ENCODE measurements at regions not wholly inside any gene's neighbourhood (a gene's known extent, or its start where the extent isn't known, plus 50 kb on each side); places are given as distances from the start of the nearest gene placed in this dataset.

DNA sequence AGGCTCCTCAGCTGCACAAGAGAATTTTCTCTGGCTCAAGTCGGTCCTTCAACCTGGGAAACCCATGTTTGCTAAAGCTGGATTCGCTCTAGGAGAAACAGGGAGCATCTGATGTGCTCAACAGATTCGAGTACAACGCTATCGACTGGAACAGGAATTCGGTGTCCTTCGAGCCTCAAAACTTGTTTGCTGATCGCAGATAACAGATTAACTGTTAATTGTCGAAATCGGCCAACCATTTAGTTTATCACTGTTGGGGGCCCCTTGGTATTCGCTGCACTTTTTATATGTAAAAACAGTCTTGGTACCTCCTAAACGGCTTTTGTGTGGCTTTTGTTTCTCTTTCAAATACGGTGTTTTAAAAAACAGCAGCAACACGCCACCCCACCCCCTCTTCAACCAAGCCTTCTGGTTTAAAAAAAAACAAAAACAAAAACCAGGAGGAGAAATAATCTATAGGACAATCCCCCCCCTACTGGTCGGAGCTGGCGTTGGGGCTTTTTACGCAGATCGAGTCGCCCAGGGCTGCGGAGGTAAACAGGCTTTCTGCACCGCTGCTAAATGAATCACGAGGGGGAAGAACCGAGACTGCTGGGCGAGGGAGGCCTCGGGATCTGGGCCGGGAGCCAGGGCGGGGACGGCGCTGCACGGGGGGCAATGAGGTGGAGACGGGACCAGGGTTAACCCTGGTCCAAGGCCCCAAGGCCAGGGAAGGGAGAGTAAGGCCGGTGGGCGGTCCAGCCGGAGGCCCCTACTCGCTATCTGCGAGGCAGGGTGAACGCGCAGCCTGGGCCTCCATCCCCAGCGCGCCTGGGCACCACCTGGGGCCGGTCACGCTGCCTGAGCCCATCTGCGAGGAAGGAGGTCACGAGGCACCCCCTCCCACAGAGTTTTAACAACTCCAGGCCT is 71.7 kb upstream of the BCOR start:
- H3K27ac Mint-ChIP-seq = peak overlapping the region; percentile 100
- Histone ChIP-seq H3K4me2 (replicated peaks; ENCODE audit: low read depth, low read length, poor library complexity, severe bottlenecking) (peak overlapping the region; percentile 84), H3K4me1 (ENCODE audit: control insufficient read depth in 2 of 2, insufficient read depth in 2 of 2, low read length in 2 of 2) (peaks cover 44 to 72% of the 10 kb centered on the region in 2 donors), H3K4me3 (ENCODE audit: control extremely low read depth in 1 of 5, extremely low read depth in 1 of 5, insufficient read depth in 1 of 5, low read depth in 2 of 5, low read length in 4 of 5) (peak overlapping the region in 4 of 5 experiments; percentile 12 to 34 (median 26)), H3K9ac (ENCODE audit: low read length) (peak overlapping the region; percentile 42), H3K27me3 (replicated peaks in 1 of 4; ENCODE audit: control extremely low read depth in 1 of 4, control insufficient read depth in 3 of 4, insufficient read depth in 4 of 4, low read length in 3 of 4) (no peaks in the 10 kb centered on the region), H3K79me2 (ENCODE audit: control insufficient read depth, insufficient read depth, low read length) (peaks cover 13% of the 10 kb centered on the region), H4K20me1 (ENCODE audit: control insufficient read depth, insufficient read depth, low read length, poor library complexity, severe bottlenecking) (no peaks in the 10 kb centered on the region), H3K9me3 (ENCODE audit: control extremely low read depth in 1 of 3, control insufficient read depth in 2 of 3, insufficient read depth in 1 of 3, low read length in 2 of 3) (no peaks in the 10 kb centered on the region), H3K27ac (ENCODE audit: low read length in 2 of 2) (peak overlapping the region; percentile 97 to 99), H3K36me3 (replicated peaks in 1 of 2; ENCODE audit: control extremely low read depth in 1 of 2, control insufficient read depth in 1 of 2, extremely low read depth in 1 of 2, insufficient read depth in 2 of 2, low read length in 1 of 2) (no peaks in the 10 kb centered on the region), H2AFZ (ENCODE audit: insufficient read depth, low read depth, low read length, poor library complexity, severe bottlenecking) (peak overlapping the region; percentile 53)
- TF ChIP-seq EZH2 (IDR thresholded peaks at IDR 0.05; ENCODE audit: borderline replicate concordance, insufficient read depth, low read depth, low read length, poor library complexity, severe bottlenecking) = no peak
- TF ChIP-seq, protein P1, sequence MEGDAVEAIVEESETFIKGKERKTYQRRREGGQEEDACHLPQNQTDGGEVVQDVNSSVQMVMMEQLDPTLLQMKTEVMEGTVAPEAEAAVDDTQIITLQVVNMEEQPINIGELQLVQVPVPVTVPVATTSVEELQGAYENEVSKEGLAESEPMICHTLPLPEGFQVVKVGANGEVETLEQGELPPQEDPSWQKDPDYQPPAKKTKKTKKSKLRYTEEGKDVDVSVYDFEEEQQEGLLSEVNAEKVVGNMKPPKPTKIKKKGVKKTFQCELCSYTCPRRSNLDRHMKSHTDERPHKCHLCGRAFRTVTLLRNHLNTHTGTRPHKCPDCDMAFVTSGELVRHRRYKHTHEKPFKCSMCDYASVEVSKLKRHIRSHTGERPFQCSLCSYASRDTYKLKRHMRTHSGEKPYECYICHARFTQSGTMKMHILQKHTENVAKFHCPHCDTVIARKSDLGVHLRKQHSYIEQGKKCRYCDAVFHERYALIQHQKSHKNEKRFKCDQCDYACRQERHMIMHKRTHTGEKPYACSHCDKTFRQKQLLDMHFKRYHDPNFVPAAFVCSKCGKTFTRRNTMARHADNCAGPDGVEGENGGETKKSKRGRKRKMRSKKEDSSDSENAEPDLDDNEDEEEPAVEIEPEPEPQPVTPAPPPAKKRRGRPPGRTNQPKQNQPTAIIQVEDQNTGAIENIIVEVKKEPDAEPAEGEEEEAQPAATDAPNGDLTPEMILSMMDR (IDR thresholded peaks at IDR 0.05) = peak; percentile 61
- no peaks in the 10 kb centered on the region for H3K27me3 Mint-ChIP-seq
- WGBS (ENCODE audit: insufficient coverage) = 7% methylated on average over 24 of the region's 44 CpGs
- DNase-seq (peak; percentile 93), ATAC-seq (ENCODE audit: low read depth) (peak; percentile 66)
- CTCF ChIA-PET = interaction anchor here (0.6 to 5.8 kb wide), 11 partner anchors 10 to 439 kb away, joined by 3 to 50 read pairs (median 7); partner anchors contain the start of gene BCOR
- peak overlapping the region; percentile 87 for H3K4me3 Mint-ChIP-seq
- POLR2A ChIA-PET = interaction anchor here (0.5 to 6.1 kb wide), 11 partner anchors 7 to 862 kb away, joined by 3 to 102 read pairs (median 4); partner anchors contain the start of gene BCOR
- peaks cover 58% of the 10 kb centered on the region for H3K4me1 Mint-ChIP-seq
- no peaks in the 10 kb centered on the region for H3K9me3 Mint-ChIP-seq (ENCODE audit: insufficient read depth)
- intact Hi-C loops (cut with micrococcal nuclease) = loop anchor here (1.0 to 10.0 kb wide), 7 partner anchors 16 to 1365 kb away; partner anchors contain the start of genes MED14 and MID1IP1
